ENCODE measurements at regions not wholly inside any gene's neighbourhood (a gene's known extent, or its start where the extent isn't known, plus 50 kb on each side); places are given as distances from the start of the nearest gene placed in this dataset.

GRCh38 chr18:5668087-5668715 is 124.4 kb upstream of the EPB41L3 start:
- no peak for TF ChIP-seq CTCF (IDR thresholded peaks at IDR 0.05; ENCODE audit: low read depth, low read length)
- DNase-seq (ENCODE audit: extremely low read depth, low read depth) = no peak

- TF ChIP-seq CTCF (IDR thresholded peaks at IDR 0.05; ENCODE audit: low read depth, low read length) = no peak
- DNase-seq (ENCODE audit: extremely low read depth, low read depth) = no peak
Observed at GRCh38 chr18:5667356-5667755, 123.6 kb upstream of the EPB41L3 start.

GRCh38 chr18:5662586-5663090 is 118.8 kb upstream of the EPB41L3 start:
- DNase-seq (ENCODE audit: extremely low read depth, low read depth) = no peak

GRCh38 chr18:5661179-5661578 is 117.4 kb upstream of the EPB41L3 start:
- no peak for TF ChIP-seq CTCF (IDR thresholded peaks at IDR 0.05; ENCODE audit: low read depth, low read length)

More at GRCh38 chr18:5662586-5663090, 118.8 kb upstream of the EPB41L3 start:
- TF ChIP-seq CTCF (IDR thresholded peaks at IDR 0.05; ENCODE audit: low read depth, low read length) = no peak

GRCh38 chr18:5653802-5654201 is 110.0 kb upstream of the EPB41L3 start:
- no peak for DNase-seq (ENCODE audit: extremely low read depth, low read depth)
- no peak for TF ChIP-seq CTCF (IDR thresholded peaks at IDR 0.05; ENCODE audit: low read depth, low read length)

More at GRCh38 chr18:5661179-5661578, 117.4 kb upstream of the EPB41L3 start:
- no peak for DNase-seq (ENCODE audit: extremely low read depth, low read depth)

- DNase-seq (ENCODE audit: extremely low read depth, low read depth) = no peak
- no peak for TF ChIP-seq CTCF (IDR thresholded peaks at IDR 0.05; ENCODE audit: low read depth, low read length)
Observed at GRCh38 chr18:5651736-5652135, 107.9 kb upstream of the EPB41L3 start.

- no peak for TF ChIP-seq CTCF (IDR thresholded peaks at IDR 0.05; ENCODE audit: low read depth, low read length)
- no peak for DNase-seq (ENCODE audit: extremely low read depth, low read depth)
Observed at GRCh38 chr18:5649439-5649838, 105.6 kb upstream of the EPB41L3 start.

Data from AG09319 (cell line).